Mucosa of descending colon (tissue), 3 donors: ENCODE measurements at regions not wholly inside any gene's neighbourhood (a gene's known extent, or its start where the extent isn't known, plus 50 kb on each side); places are given as distances from the start of the nearest gene placed in this dataset.

Experiments used
- ATAC-seq: fragments of 200-7000 bp; cut with Tn5 transposase; one replicate; pipeline ENCODE4 v1.9.1; 2020; ENCODE audit warnings: mild to moderate bottlenecking, moderate library complexity
- DNase-seq, 3 donors: peaks; one replicate each; pipeline ENCODE4 v3.0.0-alpha.2; 2020
- H3K36me3 ChIP-seq: fragments of 200-600 bp; one replicate; pipeline ENCODE4 v1.8.0; 2021; ENCODE audit warnings: low read depth, mild to moderate bottlenecking
- H3K4me1 ChIP-seq: fragments of 200-600 bp; one replicate; pipeline ENCODE4 v1.8.0; 2021; ENCODE audit warnings: low read depth, mild to moderate bottlenecking
- H3K4me3 ChIP-seq: fragments of 200-600 bp; one replicate; pipeline ENCODE4 v1.8.0; 2021; ENCODE audit warnings: mild to moderate bottlenecking
- H3K9me3 ChIP-seq: fragments of 200-600 bp; one replicate; pipeline ENCODE4 v1.8.0; 2021; ENCODE audit warnings: mild to moderate bottlenecking
- intact Hi-C, 2 donors: fragments of 100-400 bp; cut with DNase I in 1 of 2; cut with micrococcal nuclease in 1 of 2; formaldehyde crosslinking; loops; one replicate each; pipeline versions ENCODE4 v1.11.0 to v1.11.1; 2022; cut with DNase I, micrococcal nuclease
- TF ChIP-seq, protein P1 (sequence below): fragments of 200-600 bp; IDR thresholded peaks from one replicate; pipeline ENCODE4 v1.8.0; 2022; ENCODE audit warnings: antibody characterized with exemption, mild to moderate bottlenecking
- donor health status: DM: no; HTN: no; CAD: no; lungs with moderate emphysema.
- donor health status: DM: no; HTN: no; CAD: no.
- donor health status: DM: no; HTN: yes; CAD: no.

DNA sequence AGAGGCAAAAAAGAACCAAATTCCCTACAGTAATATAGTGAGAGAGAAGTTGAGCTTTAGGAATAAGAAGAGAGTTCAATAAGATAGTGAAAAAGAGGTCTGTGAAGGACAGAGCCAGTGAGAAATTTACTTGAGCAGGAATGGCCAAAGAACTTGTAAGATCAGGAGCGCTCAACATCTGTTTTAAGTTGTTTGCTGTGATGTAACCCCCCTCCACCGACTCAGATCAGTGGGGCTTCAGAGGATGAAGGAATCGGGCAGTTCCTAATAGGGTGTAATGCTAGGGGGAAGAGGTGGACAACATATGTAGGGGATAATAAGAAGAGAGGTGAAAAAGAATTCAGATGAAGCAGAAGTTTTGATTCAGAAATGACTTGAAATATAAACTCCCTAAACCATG is 85.3 kb upstream of the FNDC3A start:
- DNase-seq (no peak), ATAC-seq (no peak)
- no peaks in the 10 kb centered on the region for H3K36me3 ChIP-seq
- intact Hi-C loops = no loop called here
- H3K4me3 ChIP-seq = no peak overlapping the region
- TF ChIP-seq, protein P1, sequence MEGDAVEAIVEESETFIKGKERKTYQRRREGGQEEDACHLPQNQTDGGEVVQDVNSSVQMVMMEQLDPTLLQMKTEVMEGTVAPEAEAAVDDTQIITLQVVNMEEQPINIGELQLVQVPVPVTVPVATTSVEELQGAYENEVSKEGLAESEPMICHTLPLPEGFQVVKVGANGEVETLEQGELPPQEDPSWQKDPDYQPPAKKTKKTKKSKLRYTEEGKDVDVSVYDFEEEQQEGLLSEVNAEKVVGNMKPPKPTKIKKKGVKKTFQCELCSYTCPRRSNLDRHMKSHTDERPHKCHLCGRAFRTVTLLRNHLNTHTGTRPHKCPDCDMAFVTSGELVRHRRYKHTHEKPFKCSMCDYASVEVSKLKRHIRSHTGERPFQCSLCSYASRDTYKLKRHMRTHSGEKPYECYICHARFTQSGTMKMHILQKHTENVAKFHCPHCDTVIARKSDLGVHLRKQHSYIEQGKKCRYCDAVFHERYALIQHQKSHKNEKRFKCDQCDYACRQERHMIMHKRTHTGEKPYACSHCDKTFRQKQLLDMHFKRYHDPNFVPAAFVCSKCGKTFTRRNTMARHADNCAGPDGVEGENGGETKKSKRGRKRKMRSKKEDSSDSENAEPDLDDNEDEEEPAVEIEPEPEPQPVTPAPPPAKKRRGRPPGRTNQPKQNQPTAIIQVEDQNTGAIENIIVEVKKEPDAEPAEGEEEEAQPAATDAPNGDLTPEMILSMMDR = no peak
- no peaks in the 10 kb centered on the region for H3K9me3 ChIP-seq
- H3K4me1 ChIP-seq = no peaks in the 10 kb centered on the region

DNA sequence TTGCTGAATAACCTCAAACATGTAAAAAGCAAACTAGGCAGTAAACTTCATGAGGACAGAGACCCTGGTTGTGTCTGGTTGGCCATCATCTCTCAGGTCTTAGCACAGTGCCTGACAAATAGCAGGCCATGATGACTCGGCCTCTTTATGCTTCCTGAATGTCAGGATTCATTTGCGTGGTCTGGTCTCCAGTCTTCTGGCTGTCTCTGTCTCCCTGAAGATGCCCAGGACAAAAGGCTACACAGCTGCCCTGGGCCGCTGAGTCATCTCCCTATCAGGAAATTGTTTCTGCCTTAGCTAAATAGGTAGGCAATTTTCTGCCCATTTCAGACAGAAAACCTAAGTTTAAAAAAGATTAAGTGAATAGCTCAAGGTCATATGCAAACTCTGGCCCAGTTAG is 84.1 kb upstream of the FNDC3A start:
- Histone ChIP-seq H3K36me3 (no peaks in the 10 kb centered on the region), H3K9me3 (no peaks in the 10 kb centered on the region), H3K4me1 (no peaks in the 10 kb centered on the region), H3K4me3 (no peak overlapping the region)
- TF ChIP-seq, protein P1 = no peak
- DNase-seq = no peak
- no peak for ATAC-seq
- intact Hi-C loops = no loop called here

DNA sequence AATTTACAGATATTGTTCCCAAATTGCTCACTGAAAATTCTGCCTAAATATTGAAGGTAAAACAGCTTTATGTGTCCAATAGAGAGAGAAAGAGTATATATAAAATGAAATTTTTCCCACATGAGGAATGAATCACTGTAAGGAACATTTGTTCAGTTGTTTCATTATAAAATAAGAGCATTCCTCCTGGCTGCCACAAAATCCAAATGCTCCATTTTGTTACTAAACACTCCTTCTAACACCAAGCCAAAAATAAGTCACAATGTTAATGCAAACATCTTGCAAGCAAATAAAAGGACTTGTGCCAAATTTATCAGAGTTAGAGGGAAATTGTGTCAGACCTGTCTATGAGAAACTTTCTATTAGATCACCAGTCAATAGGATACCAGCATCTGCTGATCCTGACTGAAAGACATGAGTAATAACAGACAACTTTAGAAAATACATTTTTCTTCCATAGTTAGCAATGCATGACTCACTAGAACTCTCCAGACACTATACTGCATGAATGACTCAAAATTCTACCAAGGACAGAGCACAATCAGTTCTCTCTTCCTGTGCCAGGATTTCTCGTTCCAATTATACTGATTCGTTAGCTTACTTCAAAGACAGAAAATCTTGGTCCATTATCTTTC is 83.5 kb upstream of the FNDC3A start:
- TF ChIP-seq, protein P1 = no peak
- H3K4me3 ChIP-seq = no peak overlapping the region
- intact Hi-C loops = no loop called here
- H3K9me3 ChIP-seq = no peaks in the 10 kb centered on the region
- peak; percentile 25 for ATAC-seq
- no peak for DNase-seq
- H3K4me1 ChIP-seq = no peaks in the 10 kb centered on the region
- no peaks in the 10 kb centered on the region for H3K36me3 ChIP-seq

DNA sequence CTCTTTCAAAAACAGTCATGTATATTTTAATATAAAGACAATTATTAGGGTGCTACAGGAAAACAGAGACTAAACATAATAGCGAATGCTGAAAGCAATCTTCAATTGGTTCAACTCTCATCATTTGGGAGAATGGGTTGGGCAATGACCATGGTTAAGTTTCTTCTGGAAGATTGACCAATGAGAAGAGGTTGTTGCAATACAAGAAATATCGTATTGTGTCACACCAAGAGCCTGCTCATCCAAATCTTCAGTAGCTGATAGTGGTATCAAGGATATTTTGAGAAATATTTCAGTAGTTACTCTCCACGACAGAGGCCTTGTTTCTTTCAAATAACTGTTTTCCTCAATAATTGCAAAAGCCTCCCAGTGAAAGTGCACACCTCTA is 83.0 kb upstream of the FNDC3A start:
- intact Hi-C loops = no loop called here
- DNase-seq (no peak), ATAC-seq (no peak)
- Histone ChIP-seq H3K4me3 (no peak overlapping the region), H3K4me1 (no peaks in the 10 kb centered on the region), H3K36me3 (no peaks in the 10 kb centered on the region), H3K9me3 (no peaks in the 10 kb centered on the region)
- TF ChIP-seq, protein P1 = no peak

DNA sequence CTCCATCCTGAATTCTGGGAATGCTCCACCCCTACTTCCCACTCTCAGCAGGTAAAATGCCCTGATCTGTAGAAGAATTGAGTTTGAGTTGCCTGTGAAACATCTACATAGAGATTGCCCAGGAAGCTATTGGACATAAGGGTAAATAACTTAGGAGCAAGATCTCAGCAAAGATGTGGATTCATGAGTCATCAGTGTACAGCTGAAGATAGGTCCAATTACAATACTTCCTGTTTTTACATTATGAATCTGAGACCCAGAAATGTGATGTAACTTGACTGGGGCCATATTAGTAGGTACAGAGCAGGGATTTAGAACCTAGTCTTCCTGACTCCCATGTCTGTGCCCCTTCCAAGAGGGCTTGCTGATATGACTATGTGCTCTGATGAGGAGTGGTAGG is 79.4 kb upstream of the FNDC3A start:
- ATAC-seq (no peak), DNase-seq (no peak)
- no peaks in the 10 kb centered on the region for H3K9me3 ChIP-seq
- intact Hi-C loops = no loop called here
- TF ChIP-seq, protein P1 = no peak
- H3K4me3 ChIP-seq = no peak overlapping the region
- no peaks in the 10 kb centered on the region for H3K36me3 ChIP-seq
- no peaks in the 10 kb centered on the region for H3K4me1 ChIP-seq

DNA sequence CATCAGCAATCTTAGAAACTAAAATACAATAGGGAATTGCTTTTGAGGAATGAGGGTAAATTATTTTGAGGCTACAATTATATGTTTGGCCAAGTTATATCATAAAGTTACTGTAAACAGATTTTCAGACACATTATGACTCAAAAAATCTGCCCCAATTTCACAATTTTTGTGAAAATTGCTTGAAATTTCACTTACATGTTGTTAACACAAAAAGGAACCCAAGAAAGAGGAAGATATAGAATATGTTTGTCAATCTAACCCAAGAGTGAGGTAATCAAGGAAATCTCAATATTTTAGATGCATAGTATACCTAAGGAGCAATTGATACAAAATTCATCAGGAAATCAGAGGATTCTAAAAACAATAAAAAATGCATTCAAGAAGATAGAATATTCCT is 73.9 kb upstream of the FNDC3A start:
- ATAC-seq = no peak
- intact Hi-C loops = no loop called here

More for the DNA sequence above, 73.9 kb upstream of the FNDC3A start:
- no peaks in the 10 kb centered on the region for H3K4me1 ChIP-seq
- no peaks in the 10 kb centered on the region for H3K9me3 ChIP-seq
- TF ChIP-seq, protein P1 = no peak
- H3K36me3 ChIP-seq = no peaks in the 10 kb centered on the region
- H3K4me3 ChIP-seq = no peak overlapping the region
- DNase-seq = no peak
